GM12878 (cell line): ENCODE measurements at regions not wholly inside any gene's neighbourhood (a gene's known extent, or its start where the extent isn't known, plus 50 kb on each side); places are given as distances from the start of the nearest gene placed in this dataset.

ENCODE experiments used
- ATAC-seq: fragments of 200-7000 bp; cut with Tn5 transposase; 3 replicates; pipeline ENCODE4 v1.9.1; 2020; ENCODE audit warnings: mild to moderate bottlenecking, moderate library complexity
- BruUV-seq: library from RNA; stranded (reverse); fragments of 400-500 nt; replicated peaks from 2 replicates; lab custom pipeline; 2021; lab: Mats Ljungman, UMichigan
- CTCF ChIA-PET: fragments of 300-600 bp; sonication (Branson Sonifier 250); formaldehyde crosslinking; extraction: SDS; loops from one replicate; lab custom pipeline; 2021; ENCODE audit warnings: inconsistent platforms; lab: Yijun Ruan, JAX
- POLR2A ChIA-PET: fragments of 350-600 bp; formaldehyde crosslinking; extraction: SDS; loops from one replicate; lab custom pipeline; 2021; ENCODE audit warnings: inconsistent platforms; lab: Charles Lee
- RAD21 ChIA-PET: fragments of 300-600 bp; sonication (Branson Sonifier 250); formaldehyde crosslinking; loops from one replicate; lab custom pipeline; 2023; ENCODE audit warnings: antibody characterized with exemption; ENCODE audit not compliant: unreplicated experiment; lab: Charles Lee
- SMC1A ChIA-PET: fragments of 300-600 bp; sonication (Branson Sonifier 250); formaldehyde crosslinking; loops from one replicate; lab custom pipeline; 2023; ENCODE audit not compliant: unreplicated experiment, uncharacterized antibody; lab: Charles Lee
- DNase-seq: peaks from one replicate; pipeline ENCODE4 v3.0.0-alpha.2; 2011; ENCODE audit warnings: low read depth, low spot score
- FAIRE-seq: peaks from 3 replicates; lab custom pipeline; 2011; peaks lifted over from hg19 to GRCh38; lab: Jason Lieb, UNC
- H2AFZ ChIP-seq: 2 replicates; pipeline ENCODE4 v1.6.0; 2011; ENCODE audit warnings: low read depth, low read length, control low read depth; ENCODE audit not compliant: control insufficient read depth
- H3K27ac ChIP-seq: 2 replicates; pipeline ENCODE4 v1.5.1; 2011; ENCODE audit warnings: control low read depth; ENCODE audit not compliant: control insufficient read depth, insufficient read depth
- H3K27me3 ChIP-seq, 2 experiments: replicated peaks in 1 of 2; 2 replicates each; pipeline versions ENCODE4 v1.6.0 to v1.6.1; 2011; ENCODE audit warnings: low read length in 1 of 2; ENCODE audit not compliant: control insufficient read depth in 2 of 2, insufficient read depth in 2 of 2
- H3K36me3 ChIP-seq, 2 experiments: 2 replicates each; pipeline ENCODE4 v1.5.1; 2011; ENCODE audit warnings: low read length in 1 of 2; ENCODE audit not compliant: control insufficient read depth in 2 of 2, insufficient read depth in 2 of 2
- H3K4me1 ChIP-seq: 2 replicates; pipeline ENCODE4 v1.6.1; 2011; ENCODE audit warnings: mild to moderate bottlenecking, low read length, moderate library complexity, mixed read lengths; ENCODE audit not compliant: control insufficient read depth, insufficient read depth
- H3K4me2 ChIP-seq: 2 replicates; pipeline ENCODE4 v1.6.0; 2011; ENCODE audit warnings: control low read depth; ENCODE audit not compliant: control insufficient read depth, insufficient read depth
- H3K4me3 ChIP-seq: fragments of 200-600 bp; sonication (generic); 2 replicates; pipeline ENCODE4 v1.5.1; 2016
- H3K79me2 ChIP-seq: 2 replicates; pipeline ENCODE4 v1.6.0; 2011; ENCODE audit warnings: low read length; ENCODE audit not compliant: control insufficient read depth, insufficient read depth
- H3K9ac ChIP-seq: 2 replicates; pipeline ENCODE4 v1.8.0; 2011; ENCODE audit warnings: low read length, control low read depth, mixed read lengths; ENCODE audit not compliant: control insufficient read depth, insufficient read depth
- H3K9me3 ChIP-seq: replicated peaks from 3 replicates; pipeline ENCODE4 v1.5.1; 2011; ENCODE audit warnings: mild to moderate bottlenecking, low read length; ENCODE audit not compliant: control insufficient read depth, insufficient read depth
- H4K20me1 ChIP-seq: 2 replicates; pipeline ENCODE4 v1.6.0; 2011; ENCODE audit not compliant: control insufficient read depth, insufficient read depth
- CEBPB ChIP-seq, 2 experiments: fragments of 150-350 bp in 1 of 2; IDR thresholded peaks; 2 replicates each; pipeline ENCODE4 v1.6.1; 2012 to 2014; ENCODE audit warnings: low read depth in 2 of 2, low read length in 2 of 2, borderline replicate concordance in 1 of 2, inconsistent platforms in 1 of 2
- EGR1 ChIP-seq, 2 experiments: IDR thresholded peaks; 1 replicate in 1 of 2; 2 replicates in 1 of 2; pipeline ENCODE4 v1.6.1; 2011 to 2012; ENCODE audit warnings: low read depth in 2 of 2, low read length in 2 of 2, borderline replicate concordance in 1 of 2, mild to moderate bottlenecking in 1 of 2, moderate library complexity in 1 of 2
- IKZF2 ChIP-seq, 2 experiments: fragments of 450-650 bp; IDR thresholded peaks; 2 replicates each; pipeline ENCODE4 v1.6.1; 2017; ENCODE audit warnings: mild to moderate bottlenecking in 2 of 2, moderate library complexity in 2 of 2
- IRF4 ChIP-seq: IDR thresholded peaks from 2 replicates; pipeline ENCODE4 v1.6.1; 2011; ENCODE audit warnings: low read depth, low read length
- LARP7 ChIP-seq: fragments of 450-650 bp; IDR thresholded peaks from 2 replicates; pipeline ENCODE4 v1.6.1; 2017; ENCODE audit warnings: mild to moderate bottlenecking
- MYB ChIP-seq: fragments of 150-350 bp; IDR thresholded peaks from 2 replicates; pipeline ENCODE4 v1.6.1; 2014; ENCODE audit warnings: mild to moderate bottlenecking, low read depth, low read length, borderline replicate concordance
- NFXL1 ChIP-seq: fragments of 450-650 bp; IDR thresholded peaks from 2 replicates; pipeline ENCODE4 v1.6.1; 2017; ENCODE audit warnings: antibody characterized with exemption, mild to moderate bottlenecking, borderline replicate concordance
- NFYA ChIP-seq: IDR thresholded peaks from 2 replicates; pipeline ENCODE4 v1.6.1; 2011; ENCODE audit warnings: low read depth, mild to moderate bottlenecking, low read length, improper control_type of control experiment, borderline replicate concordance
- NR2F1 ChIP-seq: fragments of 450-650 bp; conservative IDR thresholded peaks from 2 replicates; pipeline ENCODE4 v1.6.1; 2017; ENCODE audit warnings: mild to moderate bottlenecking
- SIN3A ChIP-seq: IDR thresholded peaks from 2 replicates; pipeline ENCODE4 v1.6.1; 2012; ENCODE audit warnings: low read depth, low read length, improper control_type of control experiment
- SIX5 ChIP-seq: IDR thresholded peaks from 2 replicates; pipeline ENCODE4 v1.6.1; 2011; ENCODE audit warnings: mild to moderate bottlenecking, low read depth, low read length, moderate library complexity; ENCODE audit not compliant: severe bottlenecking
- SP1 ChIP-seq: IDR thresholded peaks from one replicate; pipeline ENCODE4 v1.6.1; 2011; ENCODE audit warnings: low read depth, low read length
- SREBF1 ChIP-seq: IDR thresholded peaks from 2 replicates; pipeline ENCODE4 v1.6.1; 2012; ENCODE audit warnings: mild to moderate bottlenecking, low read length
- ZNF274 ChIP-seq: IDR thresholded peaks from one replicate; pipeline ENCODE4 v1.8.0; 2011; ENCODE audit not compliant: insufficient read length, insufficient read depth
- ZNF384 ChIP-seq: IDR thresholded peaks from 2 replicates; pipeline ENCODE4 v1.6.1; 2012; ENCODE audit warnings: low read depth, mild to moderate bottlenecking, low read length, improper control_type of control experiment, borderline replicate concordance
- WGBS: methylation state at CpG from one replicate; pipeline ENCODE4 v1.1.6; 2016; ENCODE audit warnings: low lambda C conversion rate; ENCODE audit not compliant: insufficient replicate concordance, insufficient coverage; ENCODE audit errors: missing lambda C conversion rate; 5-methylcytosine and 5-hydroxymethylcytosine counted together
- in situ Hi-C: fragments of 300-500 bp; cut with MboI; formaldehyde crosslinking; loops from 9 replicates; pipeline ENCODE4 v1.14.3; 2018; ENCODE audit warnings: mixed read lengths
- intact Hi-C: fragments of 100-400 bp; cut with micrococcal nuclease; formaldehyde crosslinking; loops from one replicate; pipeline ENCODE4 v1.14.2; 2022; ENCODE audit not compliant: unreplicated experiment
- TF ChIP-seq, protein P1 (sequence below): fragments of 450-650 bp; IDR thresholded peaks from 2 replicates; pipeline ENCODE4 v1.6.1; 2017; ENCODE audit warnings: mild to moderate bottlenecking, moderate library complexity
- TF ChIP-seq, protein P2 (sequence below): fragments of 450-650 bp; formaldehyde crosslinking; IDR thresholded peaks from 2 replicates; pipeline ENCODE4 v1.5.0; 2022; ENCODE audit warnings: mild to moderate bottlenecking, missing genetic modification characterization

- TF ChIP-seq, protein P1, sequence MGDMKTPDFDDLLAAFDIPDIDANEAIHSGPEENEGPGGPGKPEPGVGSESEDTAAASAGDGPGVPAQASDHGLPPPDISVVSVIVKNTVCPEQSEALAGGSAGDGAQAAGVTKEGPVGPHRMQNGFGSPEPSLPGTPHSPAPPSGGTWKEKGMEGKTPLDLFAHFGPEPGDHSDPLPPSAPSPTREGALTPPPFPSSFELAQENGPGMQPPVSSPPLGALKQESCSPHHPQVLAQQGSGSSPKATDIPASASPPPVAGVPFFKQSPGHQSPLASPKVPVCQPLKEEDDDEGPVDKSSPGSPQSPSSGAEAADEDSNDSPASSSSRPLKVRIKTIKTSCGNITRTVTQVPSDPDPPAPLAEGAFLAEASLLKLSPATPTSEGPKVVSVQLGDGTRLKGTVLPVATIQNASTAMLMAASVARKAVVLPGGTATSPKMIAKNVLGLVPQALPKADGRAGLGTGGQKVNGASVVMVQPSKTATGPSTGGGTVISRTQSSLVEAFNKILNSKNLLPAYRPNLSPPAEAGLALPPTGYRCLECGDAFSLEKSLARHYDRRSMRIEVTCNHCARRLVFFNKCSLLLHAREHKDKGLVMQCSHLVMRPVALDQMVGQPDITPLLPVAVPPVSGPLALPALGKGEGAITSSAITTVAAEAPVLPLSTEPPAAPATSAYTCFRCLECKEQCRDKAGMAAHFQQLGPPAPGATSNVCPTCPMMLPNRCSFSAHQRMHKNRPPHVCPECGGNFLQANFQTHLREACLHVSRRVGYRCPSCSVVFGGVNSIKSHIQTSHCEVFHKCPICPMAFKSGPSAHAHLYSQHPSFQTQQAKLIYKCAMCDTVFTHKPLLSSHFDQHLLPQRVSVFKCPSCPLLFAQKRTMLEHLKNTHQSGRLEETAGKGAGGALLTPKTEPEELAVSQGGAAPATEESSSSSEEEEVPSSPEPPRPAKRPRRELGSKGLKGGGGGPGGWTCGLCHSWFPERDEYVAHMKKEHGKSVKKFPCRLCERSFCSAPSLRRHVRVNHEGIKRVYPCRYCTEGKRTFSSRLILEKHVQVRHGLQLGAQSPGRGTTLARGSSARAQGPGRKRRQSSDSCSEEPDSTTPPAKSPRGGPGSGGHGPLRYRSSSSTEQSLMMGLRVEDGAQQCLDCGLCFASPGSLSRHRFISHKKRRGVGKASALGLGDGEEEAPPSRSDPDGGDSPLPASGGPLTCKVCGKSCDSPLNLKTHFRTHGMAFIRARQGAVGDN: no peak
- no peak for TF ChIP-seq NFXL1
- TF ChIP-seq NFYA: no peak
- TF ChIP-seq IRF4: no peak
- TF ChIP-seq EGR1 (IDR thresholded peaks at IDR 0.05; ENCODE audit: borderline replicate concordance in 1 of 2, low read depth in 2 of 2, low read length in 2 of 2): no peak
- TF ChIP-seq IKZF2 (IDR thresholded peaks at IDR 0.05): no peak
- TF ChIP-seq SIX5: no peak
- TF ChIP-seq MYB: no peak
Measured at GRCh38 chr6:159640722-159641482, 52.1 kb downstream of the SOD2 start (continued).

GRCh38 chr6:159640322-159640721 is 52.7 kb downstream of the SOD2 start:
- intact Hi-C loops: no loop called here
- Histone ChIP-seq H3K4me3 (no peak overlapping the region), H3K79me2 (no peaks in the 10 kb centered on the region), H3K27me3 (no peaks in the 10 kb centered on the region), H2AFZ (no peak overlapping the region), H3K36me3 (no peaks in the 10 kb centered on the region), H4K20me1 (no peaks in the 10 kb centered on the region), H3K4me1 (no peaks in the 10 kb centered on the region), H3K9ac (no peak overlapping the region), H3K9me3 (no peaks in the 10 kb centered on the region), H3K27ac (no peak overlapping the region), H3K4me2 (no peak overlapping the region)
- no TSS peak for BruUV-seq
- 0% methylated on average over 2 of the region's 2 CpGs for WGBS
- POLR2A ChIA-PET: no interaction called here
- RAD21 ChIA-PET: no interaction called here
- DNase-seq (no peak), FAIRE-seq (no peak), ATAC-seq (no peak)
- in situ Hi-C loops: no loop called here
- CTCF ChIA-PET: interaction anchor here (1.2 to 1.6 kb wide), 2 partner anchors 16 to 18 kb away, joined by 3 read pairs; no protein-coding TSS in a partner anchor
- SMC1A ChIA-PET: interaction anchor here (0.7 to 0.9 kb wide), 2 partner anchors 8 to 220 kb away, joined by 3 read pairs; no protein-coding TSS in a partner anchor
- TF ChIP-seq SIN3A: no peak
- TF ChIP-seq NR2F1: no peak
- TF ChIP-seq ZNF384: no peak
- TF ChIP-seq, protein P2, sequence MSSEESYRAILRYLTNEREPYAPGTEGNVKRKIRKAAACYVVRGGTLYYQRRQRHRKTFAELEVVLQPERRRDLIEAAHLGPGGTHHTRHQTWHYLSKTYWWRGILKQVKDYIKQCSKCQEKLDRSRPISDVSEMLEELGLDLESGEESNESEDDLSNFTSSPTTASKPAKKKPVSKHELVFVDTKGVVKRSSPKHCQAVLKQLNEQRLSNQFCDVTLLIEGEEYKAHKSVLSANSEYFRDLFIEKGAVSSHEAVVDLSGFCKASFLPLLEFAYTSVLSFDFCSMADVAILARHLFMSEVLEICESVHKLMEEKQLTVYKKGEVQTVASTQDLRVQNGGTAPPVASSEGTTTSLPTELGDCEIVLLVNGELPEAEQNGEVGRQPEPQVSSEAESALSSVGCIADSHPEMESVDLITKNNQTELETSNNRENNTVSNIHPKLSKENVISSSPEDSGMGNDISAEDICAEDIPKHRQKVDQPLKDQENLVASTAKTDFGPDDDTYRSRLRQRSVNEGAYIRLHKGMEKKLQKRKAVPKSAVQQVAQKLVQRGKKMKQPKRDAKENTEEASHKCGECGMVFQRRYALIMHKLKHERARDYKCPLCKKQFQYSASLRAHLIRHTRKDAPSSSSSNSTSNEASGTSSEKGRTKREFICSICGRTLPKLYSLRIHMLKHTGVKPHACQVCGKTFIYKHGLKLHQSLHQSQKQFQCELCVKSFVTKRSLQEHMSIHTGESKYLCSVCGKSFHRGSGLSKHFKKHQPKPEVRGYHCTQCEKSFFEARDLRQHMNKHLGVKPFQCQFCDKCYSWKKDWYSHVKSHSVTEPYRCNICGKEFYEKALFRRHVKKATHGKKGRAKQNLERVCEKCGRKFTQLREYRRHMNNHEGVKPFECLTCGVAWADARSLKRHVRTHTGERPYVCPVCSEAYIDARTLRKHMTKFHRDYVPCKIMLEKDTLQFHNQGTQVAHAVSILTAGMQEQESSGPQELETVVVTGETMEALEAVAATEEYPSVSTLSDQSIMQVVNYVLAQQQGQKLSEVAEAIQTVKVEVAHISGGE: no peak
- TF ChIP-seq ZNF274: no peak
- TF ChIP-seq SP1: no peak
- no peak for TF ChIP-seq LARP7
- TF ChIP-seq CEBPB (IDR thresholded peaks at IDR 0.05; ENCODE audit: borderline replicate concordance in 1 of 2, low read depth in 2 of 2, low read length in 2 of 2): no peak
- TF ChIP-seq MYB: no peak
- no peak for TF ChIP-seq SREBF1
